Erythroblast (primary cell): ENCODE measurements at regions not wholly inside any gene's neighbourhood (a gene's known extent, or its start where the extent isn't known, plus 50 kb on each side); places are given as distances from the start of the nearest gene placed in this dataset.

Source experiments
- DNase-seq, 2 experiments: peaks; one replicate each; lab custom pipeline; 2025; lab: John Stamatoyannopoulos, UW
- GATA1 ChIP-seq: IDR thresholded peaks from 2 replicates; pipeline ENCODE4 v1.6.1; 2011; ENCODE audit warnings: low read depth, mild to moderate bottlenecking, control low read depth, low read length, moderate library complexity
- POLR2A ChIP-seq: IDR thresholded peaks from 2 replicates; pipeline ENCODE4 v1.6.1; 2011; ENCODE audit warnings: mild to moderate bottlenecking, low read length

DNA sequence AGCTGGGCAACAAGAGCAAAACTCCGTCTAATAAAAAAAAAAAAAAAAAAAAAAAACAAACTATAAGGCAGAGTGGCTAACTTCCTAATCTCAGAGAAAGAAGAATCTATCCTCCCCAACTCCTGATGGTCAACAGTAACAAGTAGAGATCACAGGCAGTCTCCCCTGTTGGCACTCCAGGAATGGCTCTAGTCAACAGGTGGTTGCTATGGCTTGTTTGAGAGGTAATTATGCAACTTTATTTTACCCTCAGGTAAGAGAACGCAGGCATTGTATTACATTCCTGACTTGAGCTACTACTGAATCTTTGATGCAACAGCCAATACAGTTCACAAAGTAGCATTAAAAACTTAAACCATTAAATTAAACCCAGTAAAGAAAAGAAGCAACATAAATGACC lies 180.3 kb downstream of the DICER1 start:
- no peak for DNase-seq
- no peak for TF ChIP-seq POLR2A

- no peak for TF ChIP-seq POLR2A
- TF ChIP-seq GATA1: no peak
- no peak for DNase-seq
Observed at GRCh38 chr14:94975366-94975765, 182.0 kb downstream of the DICER1 start.

DNA sequence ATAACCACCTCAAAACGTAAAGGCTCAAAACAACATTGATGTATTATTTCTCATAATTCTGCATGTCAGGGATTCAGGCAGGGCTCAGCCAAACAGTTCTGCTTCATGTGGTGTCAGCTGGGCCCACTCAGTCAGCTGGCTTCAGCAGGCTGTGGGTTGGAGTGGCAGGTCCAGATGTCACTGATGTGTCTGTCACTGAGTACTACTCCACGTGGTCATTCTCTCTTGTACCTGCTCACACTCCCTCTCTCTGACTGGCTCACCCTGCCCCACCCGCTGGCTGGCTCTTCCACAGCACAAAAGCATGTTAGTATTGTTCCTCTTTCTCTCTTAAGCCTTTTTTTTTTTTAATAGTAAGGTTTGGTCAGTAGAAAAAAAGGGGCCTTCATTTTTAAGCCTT lies 182.4 kb downstream of the DICER1 start:
- no peak for TF ChIP-seq POLR2A
- no peak for TF ChIP-seq GATA1
- no peak for DNase-seq

- TF ChIP-seq GATA1 (no peak), POLR2A (no peak)
- DNase-seq: no peak
Observed at GRCh38 chr14:94974422-94974821, 182.9 kb downstream of the DICER1 start.

- TF ChIP-seq POLR2A (no peak), GATA1 (no peak)
- no peak for DNase-seq
Observed at GRCh38 chr14:94971750-94972149, 185.6 kb downstream of the DICER1 start.

DNA sequence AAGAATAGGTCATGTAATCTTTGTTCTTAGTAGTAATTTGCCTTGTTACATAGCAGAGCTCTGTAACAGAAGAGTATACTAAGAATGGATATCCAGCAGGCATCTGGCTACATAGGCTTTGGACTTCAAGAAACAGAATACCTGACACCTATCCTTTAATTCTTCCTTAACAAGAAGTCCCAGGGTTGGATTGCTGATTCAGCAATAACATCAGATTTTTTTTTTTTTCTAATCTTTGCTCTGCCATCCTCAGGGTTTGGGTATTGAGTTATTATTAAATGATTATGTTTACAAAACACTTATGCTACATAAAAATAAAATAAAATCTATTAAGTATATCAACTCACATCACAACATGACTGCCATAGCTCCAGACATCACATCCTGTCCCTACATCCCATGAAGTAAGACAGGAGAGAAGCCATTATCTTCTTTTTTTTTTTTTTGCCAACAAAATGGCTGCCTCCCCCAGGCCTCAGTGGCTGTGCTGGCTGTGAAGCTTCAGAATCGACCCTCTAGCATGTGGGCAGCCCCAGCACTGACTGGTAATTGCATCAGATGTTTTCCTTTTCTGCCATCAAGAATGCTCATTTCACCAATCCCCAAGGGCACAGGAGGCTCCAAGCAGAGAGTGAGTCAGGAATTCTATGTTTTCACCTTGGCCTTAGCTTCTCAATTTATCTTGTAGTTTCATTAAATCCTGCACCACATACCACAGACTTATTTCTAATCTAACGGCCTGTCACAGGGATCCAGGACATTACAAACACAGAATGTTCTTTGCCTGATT lies 186.2 kb downstream of the DICER1 start:
- TF ChIP-seq POLR2A: no peak
- TF ChIP-seq GATA1: no peak
- no peak for DNase-seq

- no peak for TF ChIP-seq POLR2A
- no peak for TF ChIP-seq GATA1
- no peak for DNase-seq
Observed at GRCh38 chr14:94969766-94970165, 187.6 kb downstream of the DICER1 start.

DNA sequence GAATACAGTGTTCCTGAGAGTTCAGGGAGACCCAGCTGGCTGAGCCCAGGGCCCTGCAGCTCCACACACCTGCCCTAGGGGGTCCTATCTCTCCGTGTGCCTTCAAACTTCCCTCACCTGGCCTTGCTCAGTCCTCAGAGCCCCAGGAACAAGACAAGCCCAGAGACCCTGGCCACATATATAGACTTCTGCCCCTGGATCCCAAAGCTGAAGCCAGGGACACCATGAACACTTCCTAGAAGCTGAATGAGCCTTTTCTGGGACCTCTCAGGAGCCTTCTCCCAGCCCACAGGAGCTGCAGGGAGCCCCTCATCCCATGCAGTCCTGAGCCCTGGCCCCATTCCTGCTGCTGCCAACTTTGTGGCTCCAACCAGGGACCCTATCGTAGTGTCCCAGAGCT lies 190.5 kb downstream of the DICER1 start:
- no peak for DNase-seq
- TF ChIP-seq POLR2A (no peak), GATA1 (no peak)

- no peak for DNase-seq
- TF ChIP-seq POLR2A: no peak
- no peak for TF ChIP-seq GATA1
Observed at GRCh38 chr14:94966344-94966743, 191.0 kb downstream of the DICER1 start.

DNA sequence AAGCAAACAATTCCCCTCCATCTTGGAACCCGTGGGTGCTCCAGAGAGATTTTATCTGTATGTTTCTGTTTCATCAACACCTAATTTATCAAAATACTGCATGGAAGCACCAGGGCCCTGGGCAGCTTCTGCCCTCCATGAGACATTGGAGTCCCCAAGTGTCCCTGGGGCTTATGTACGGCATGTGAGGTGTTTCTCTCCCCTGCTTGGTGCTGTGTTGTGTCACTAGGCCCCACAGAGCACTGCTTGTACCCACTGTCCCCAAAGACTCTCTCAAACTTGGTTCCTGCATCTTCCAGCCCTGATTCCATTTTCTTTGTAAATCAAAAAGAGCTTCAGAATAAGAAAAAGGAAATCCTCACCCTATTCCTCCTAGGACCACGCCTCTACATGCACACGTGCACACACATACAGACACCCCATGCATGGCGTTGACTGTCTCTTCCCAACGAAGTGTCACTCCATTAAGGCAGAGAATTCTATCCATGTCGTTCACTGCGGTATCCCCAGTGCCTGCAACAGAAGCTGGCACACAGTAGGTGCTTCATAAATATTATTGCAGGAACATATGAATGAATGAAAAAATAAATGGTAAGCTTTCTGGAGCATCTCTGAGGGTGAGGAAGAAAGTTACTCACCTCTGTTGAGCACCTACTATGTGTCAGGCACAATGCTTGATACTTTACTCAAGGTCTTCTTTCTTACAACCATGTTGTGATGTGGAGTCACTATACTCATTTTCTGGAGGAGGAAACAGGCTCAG lies 191.6 kb downstream of the DICER1 start:
- DNase-seq: no peak
- TF ChIP-seq GATA1: no peak
- no peak for TF ChIP-seq POLR2A

DNA sequence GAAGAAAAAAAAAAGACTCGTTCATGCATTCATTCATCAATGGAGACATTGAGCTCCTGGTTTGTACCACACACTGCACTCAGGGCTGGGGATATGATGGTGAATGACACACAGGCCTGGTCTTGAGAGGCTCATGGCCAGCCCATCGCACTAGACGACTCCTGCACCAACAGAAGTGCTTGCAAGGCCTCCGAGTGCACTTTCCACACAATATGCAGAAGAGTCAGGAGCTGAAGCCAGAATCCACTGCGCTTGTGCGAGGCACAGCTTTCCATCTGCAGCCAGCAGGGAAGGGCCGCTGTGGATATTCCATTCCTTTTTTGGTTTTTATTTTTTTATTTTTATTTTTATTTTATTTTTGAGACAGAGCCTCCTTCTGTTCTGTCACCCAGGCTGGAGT lies 192.4 kb downstream of the DICER1 start:
- DNase-seq: no peak
- no peak for TF ChIP-seq GATA1
- TF ChIP-seq POLR2A: no peak

GRCh38 chr14:94964181-94964580 lies 193.1 kb downstream of the DICER1 start:
- TF ChIP-seq POLR2A (no peak), GATA1 (no peak)
- DNase-seq: no peak

GRCh38 chr14:94963051-94963450 lies 193.1 kb upstream of the GSC start:
- TF ChIP-seq POLR2A: no peak
- no peak for TF ChIP-seq GATA1
- no peak for DNase-seq

- DNase-seq: no peak
- TF ChIP-seq POLR2A: no peak
- no peak for TF ChIP-seq GATA1
Observed at GRCh38 chr14:94962166-94962575, 192.3 kb upstream of the GSC start.

GRCh38 chr14:94961386-94962165 lies 191.7 kb upstream of the GSC start:
- no peak for DNase-seq
- TF ChIP-seq POLR2A: no peak
- TF ChIP-seq GATA1: no peak
